ENCODE measurements at regions not wholly inside any gene's neighbourhood (a gene's known extent, or its start where the extent isn't known, plus 50 kb on each side); places are given as distances from the start of the nearest gene placed in this dataset.

DNA sequence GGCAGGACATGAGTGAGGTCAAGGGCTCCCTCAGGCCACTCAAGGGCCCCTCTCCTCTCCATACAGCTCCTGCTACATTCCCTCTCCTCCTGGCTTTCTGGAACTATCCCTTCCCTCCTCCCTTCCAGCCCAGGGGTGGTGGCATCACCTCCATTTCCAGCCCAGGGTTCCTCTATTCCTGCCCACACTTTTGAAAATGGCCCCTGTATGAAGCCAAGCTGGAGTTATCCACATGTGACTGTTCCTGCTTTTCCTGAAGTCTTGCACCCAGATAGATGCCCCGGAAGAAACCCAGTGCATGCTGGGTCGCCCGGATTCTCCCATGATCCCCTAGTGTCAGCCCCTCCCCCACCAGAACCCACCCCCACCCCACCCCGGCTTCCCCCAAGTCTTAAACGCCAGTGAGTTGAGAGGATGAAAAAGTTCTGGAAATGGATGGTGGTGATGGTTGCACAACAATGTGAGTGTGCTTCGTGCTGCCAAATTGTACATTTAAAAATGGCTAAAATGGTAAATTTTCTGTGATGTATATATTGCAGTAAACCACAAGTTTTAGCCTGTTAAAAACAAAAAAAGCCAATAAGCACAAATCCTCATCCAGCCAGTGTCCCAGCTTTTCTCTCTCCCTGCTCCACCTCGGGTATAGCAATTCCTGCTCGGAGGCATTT is 136.9 kb downstream of the SCARB1 start:
- DNase-seq = no peak

DNA sequence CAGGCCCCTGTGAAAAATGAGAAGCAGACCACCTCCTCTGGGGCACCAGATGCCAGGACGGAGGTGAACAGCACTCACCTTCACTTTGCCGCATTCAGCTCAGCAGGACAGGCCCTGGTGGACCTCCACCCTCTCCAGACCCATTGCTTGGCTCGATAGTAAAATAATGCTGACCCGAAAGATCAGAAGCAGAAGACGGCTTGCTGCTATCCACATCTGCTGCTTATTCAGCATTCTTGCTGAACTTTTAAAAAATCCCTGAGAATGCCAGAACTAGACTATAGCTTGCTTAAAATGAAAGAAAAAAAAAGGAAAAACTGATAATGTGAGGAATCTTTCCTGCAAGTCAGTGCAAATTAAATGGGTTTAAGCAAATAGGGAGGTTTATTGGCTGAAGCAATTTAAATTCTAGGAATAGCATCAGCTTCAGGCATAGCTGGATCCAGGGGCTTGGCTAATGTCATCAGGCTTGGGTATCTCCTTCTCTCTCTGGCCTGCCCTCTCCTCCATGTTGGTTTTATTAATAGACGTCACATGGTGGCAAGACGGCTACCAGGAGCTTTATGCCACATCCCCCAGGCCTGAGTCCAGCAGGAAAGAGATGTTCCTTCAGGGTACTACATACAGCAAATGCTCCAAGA is 137.9 kb downstream of the SCARB1 start:
- no peak for DNase-seq

DNA sequence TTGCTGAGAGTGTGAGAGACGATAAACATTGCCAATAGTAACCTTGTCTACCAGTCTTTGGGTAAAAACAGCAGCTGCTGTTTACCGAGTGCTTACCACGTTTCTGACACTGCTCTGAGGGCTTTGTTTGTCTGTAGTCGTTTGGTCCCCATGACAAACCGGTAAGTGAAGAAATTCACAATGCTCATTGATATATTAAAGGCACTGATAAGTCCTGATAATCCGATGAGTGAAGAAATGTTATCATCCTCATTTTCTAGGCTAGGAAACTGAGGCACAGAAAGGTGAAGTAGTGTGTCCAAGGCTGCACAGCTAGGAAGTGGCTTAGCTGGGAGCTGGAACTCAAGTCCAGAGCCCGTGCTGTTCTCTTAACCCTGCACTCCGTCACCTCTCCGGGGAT is 138.6 kb downstream of the SCARB1 start:
- DNase-seq = no peak

DNA sequence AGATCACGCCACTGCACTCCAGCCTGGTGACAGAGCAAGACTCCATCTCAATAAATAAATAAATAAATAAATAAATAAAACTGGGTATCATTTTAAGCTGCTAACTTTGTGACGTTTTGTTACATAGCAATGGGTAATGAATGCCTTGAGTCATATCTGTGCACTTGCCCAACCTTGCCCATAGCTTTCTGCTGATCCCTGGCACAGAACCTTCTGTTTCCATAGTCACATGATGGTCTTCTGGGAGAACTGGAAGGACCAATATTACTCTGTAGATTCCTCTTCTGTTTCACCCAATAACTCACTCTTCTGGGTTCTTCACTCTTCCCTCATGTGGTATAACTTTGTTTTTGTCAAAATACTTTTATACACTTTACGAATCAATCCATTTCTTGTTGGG is 140.8 kb downstream of the SCARB1 start:
- DNase-seq = no peak

DNA sequence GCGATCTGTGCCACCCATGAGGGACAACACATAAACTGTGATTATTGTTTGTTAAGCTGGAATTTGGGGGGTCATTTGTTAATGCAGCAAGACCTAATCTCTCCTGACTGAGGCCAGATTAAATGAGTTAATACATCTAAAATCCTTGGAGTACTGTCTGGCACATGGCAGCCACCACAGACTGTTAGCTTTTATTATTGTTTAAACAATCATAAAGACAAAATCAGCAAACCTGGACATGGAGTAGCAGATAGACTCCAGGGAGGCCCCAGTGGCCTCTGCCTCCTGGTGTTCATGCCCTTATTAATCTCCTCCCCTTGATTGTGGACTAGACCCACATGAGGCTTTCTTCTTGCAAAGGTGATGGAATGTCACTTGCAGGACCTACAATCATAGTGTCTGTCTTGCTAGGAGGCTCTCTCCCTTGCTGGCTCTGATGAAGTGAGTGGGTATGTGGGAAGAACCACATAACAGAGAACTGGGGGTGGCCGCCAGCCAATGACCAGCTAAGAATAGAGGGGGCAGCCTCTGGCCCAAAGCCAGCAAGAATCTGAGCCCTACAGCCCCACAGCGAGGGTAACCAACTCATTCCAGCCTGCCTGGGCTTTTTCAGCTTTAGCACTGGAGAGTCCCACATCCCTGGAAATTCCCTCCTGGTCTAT is 142.0 kb downstream of the SCARB1 start:
- no peak for DNase-seq

DNA sequence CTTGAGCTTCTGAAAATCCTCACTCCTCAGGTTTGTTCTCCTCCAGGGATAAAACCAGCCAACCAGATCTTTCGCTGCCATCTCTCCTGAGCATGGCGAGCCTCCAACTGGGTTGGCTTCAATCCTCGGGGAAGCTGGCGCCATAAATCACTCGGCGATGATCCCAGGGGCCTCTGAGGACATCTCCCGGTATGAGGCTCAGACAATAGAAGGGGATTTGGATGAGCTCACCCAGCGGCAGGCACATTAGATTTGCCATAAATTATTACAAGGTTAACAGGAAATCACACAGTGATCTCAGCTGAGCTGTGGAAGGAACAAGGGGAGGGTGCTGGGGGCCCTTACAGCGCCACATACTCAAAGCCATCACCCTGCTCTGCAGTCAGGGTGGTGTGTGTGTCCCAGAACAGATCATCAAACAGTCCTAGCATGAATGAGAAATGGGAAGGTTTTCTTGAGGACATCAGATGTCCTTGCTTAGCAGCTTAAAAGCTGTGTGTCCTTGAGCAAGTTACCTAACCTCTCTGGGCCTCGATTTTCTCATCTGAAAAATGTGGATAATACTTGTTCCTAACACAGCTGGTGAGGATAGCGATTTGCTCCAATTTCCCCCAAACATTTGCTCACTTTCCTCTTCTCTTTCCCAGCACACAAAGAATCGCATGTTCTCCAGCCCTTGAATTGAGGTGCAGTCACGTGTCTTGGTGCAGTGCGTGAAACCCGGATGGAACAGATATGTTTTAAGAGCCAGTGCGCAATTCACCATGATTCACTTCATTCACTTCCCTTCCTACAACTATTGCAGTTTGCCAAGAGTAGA is 142.8 kb downstream of the SCARB1 start:
- peak; percentile 73 for DNase-seq

DNA sequence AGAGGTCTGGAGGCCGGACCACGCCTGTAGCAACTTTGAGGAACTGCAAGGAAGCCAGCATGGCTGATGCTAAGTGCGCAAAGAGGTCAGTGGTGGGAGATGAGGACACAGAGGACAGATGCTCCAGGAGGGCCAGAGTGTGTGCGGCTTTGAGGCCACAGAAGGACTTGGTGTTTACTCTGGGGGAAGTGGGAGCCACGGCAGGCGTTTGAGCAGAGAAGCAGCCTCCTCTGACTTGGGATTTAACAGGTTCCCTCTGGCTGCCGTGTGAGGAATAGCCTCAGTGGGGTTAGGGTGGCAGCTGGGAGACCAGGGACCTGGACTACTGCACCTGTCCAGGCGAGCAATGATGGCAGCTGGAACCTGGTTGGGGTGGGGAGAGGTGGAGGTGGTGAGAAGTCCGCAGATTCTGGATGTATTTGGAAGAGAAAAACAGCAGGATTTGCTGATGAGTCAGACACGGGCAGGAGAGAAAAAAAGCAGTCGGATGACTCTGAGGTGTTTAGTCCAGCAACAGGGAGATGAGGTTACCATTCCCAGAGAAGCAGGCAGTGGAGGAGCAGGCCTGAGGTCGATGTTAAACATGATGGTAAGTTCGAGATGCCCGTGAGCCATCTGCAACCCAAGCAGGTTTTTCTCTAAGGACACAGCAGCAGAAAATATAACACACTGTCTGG is 143.5 kb downstream of the SCARB1 start:
- DNase-seq = peak; percentile 63

DNA sequence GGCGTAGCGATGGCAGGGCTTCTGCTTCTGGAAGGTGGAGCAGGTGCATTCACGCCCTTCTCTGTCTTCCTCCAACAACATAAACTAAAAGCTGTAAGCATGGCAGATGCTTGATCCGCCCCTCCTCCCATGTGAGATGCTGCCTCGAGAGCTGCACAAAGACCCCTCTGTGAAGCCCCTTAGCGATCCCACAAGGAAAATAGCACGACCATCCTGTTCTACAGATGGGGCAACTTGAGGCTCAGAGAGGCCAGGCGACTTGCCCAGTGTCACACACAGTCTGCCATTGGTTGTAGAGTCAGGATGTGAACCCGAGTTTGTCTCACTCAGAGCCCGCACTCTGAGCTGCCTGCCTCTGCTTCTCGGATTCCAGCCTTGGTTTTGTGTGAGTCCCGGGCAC is 144.4 kb downstream of the SCARB1 start:
- no peak for DNase-seq

DNA sequence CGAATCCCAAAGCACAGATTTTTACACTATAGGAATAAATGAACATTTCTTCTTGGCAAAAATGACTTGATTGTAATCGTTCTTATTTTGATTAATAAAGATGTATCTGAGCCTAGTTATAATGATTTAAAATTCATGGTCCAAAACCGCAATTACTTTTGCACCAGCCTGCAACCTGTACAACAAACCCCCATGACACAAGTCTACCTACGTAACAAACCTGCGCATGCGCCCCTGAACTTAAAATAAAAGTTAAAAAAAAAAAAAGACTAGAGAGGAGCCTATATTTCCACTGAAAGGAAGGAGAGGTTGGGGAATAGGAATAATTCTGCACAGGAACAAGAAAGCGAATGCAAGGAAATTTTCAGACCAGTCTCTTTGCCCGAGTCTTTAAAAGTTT is 145.2 kb downstream of the SCARB1 start:
- no peak for DNase-seq

DNA sequence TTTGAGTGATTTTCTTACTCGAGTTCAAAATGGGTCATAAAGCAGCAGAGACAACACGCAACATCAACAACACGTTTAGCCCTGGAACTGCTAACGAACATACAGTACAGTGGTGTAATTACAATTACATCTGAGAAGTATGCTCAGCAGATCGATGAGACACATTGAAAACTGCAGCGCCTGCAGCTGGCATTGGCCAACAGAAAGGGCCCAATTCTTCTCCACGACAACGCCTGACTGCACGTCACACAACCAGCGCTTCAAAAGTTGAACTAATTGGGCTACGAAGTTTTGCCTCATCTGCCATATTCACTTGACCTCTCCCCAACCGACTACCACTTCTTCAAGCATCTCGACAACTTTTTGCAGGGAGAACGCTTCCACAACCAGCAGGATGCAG is 145.6 kb downstream of the SCARB1 start:
- no peak for DNase-seq

DNA sequence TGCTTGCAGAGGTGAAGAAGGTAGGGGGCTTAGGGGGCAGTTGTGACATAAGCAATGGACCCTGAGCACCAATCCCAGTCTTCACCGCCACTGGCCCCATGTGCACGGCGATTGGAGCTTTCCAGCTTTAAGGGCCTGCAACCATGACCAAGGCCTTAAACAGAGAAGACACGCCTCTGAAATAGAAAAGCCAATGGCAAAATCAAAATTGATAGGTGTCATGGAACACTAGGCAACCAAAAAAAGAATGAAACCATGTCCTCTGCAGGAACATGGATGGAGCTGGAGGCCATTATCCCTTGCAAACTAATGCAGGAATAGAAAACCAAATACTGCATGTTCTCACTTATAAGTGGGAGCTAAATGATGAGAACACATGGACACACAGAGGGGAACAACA is 146.3 kb downstream of the SCARB1 start:
- DNase-seq = no peak

DNA sequence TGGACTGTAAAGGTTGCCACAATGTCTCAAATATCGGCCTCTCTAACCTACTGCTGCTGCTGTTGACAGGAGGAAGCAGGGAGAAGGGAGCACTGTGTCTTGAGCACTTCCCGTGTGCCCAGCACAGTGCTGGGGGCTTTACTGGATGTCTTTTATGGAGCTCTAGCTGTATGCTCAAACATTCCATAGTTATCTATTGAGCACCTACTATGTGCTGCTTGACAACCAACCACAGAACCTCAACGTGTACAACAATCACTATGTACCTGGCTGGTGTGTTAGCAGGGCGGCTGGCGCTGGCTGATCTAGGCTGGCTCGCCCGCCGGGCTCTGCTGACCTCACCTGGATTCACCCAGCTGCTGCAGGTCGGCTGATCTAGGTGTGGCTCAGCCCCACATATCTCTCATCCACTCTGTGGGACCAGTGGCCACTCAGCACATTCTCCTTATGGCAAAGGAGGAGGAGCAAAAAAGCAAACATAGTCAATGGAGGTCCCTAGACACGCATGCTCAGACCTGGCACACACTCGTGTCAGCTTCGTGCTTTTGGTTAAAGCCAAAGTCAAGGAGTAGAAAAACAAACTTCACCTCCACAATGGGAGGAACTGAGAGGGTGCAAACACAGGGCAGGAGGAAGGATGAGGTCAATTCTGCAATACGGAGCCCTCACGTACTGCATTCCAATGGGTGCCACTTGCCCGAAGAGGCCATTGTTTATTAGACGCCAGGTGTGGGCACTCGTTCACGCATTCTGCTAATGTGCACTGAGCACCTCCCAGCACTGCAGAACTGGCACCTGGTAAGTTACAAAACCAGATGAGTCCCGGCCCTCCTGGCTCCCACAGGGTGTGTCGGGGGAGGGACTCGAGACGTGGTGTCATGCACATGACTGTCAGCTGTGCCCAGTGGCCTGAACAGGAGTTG is 147.2 kb downstream of the SCARB1 start:
- peak; percentile 21 for DNase-seq

DNA sequence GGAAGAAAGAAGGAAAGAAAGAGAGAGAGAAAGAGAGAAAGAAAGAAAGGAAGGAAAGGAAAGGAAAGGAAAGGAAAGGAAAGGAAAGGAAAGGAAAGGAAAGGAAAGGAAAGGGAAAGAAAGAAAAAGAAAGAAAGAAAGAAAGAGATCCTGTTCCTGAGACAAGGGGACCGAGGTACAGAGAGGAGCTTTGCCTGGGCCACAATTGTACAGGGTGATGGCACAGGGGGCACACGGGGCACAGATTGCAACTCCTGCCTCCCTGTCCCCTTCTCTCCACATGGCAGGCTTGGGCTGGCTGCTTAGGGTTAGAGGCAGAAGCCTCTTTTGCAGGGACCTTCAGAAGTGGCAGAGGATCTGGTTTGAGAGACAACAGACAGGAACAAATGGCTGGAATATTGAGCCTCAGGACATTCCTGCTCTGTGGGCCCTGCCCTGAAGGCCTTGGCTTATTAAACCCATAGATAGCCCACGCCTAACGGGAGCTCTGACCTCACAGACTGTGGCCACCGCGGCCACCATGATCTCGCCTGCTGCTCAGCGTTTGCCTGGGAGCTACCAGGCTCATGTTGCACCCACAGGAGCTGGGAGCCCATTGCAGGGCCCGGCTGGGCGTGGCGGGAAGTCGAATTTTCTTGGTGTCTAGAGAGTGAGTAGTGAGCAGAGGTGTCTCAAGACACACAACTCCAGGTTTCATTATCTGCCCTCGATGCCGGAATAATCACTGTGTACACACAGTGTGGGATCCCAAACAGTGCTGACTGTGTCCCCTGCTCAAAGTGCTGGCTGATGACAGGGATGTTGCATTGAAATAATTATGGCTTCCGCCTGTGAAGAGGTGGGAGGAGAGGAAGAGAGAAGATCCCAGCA is 147.9 kb upstream of the NCOR2 start:
- DNase-seq = peak; percentile 38

DNA sequence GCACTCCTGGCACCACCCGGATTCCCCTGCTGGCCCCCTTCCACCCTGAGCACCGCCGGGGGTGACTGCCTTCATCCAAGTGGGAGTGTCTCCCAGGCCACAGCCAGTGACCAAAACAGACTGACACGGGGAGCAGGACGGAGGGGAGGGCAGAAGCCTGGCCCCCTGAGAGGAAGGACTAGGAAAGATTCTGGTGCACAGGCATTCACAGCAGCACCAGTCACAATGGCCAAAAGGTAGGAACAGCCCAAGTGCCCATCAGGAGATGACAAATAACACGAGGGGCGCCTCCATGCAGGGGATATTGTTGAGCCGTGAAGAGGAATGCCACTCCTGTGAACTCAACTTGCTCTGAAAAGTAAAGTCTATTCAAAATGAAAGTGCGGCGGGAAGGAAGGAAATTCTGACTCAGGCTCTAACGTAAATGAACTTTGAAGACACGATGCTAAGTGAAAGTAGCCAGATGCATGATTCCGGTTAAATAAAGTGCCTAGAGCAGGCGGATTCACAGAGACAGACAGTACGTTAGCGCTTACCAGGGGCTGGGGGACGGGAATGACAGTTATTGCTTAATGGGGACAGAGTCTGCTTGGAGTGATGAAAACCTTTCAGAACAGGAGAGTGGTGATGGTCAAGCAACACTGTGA is 146.1 kb upstream of the NCOR2 start:
- DNase-seq = peak; percentile 97

DNA sequence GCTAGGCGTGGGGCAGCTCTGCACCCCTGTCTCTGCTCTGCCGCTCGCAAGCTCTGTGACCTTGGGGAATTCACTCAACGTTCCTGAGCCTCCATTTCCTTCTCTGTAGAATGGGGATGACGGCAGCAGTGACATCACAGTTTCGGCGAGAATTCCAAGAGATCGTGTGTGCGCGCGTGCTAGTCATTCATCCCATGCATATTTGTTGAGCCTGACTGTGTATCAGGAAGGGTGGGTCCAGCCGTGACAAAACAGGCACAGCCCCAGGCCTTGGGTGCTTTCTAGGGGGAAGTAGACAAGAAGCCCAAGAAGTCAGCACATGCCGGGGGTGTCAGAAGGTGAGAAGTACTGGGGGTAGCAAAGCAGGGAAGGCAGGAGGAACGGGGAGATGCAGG is 145.6 kb upstream of the NCOR2 start:
- DNase-seq = peak; percentile 68

DNA sequence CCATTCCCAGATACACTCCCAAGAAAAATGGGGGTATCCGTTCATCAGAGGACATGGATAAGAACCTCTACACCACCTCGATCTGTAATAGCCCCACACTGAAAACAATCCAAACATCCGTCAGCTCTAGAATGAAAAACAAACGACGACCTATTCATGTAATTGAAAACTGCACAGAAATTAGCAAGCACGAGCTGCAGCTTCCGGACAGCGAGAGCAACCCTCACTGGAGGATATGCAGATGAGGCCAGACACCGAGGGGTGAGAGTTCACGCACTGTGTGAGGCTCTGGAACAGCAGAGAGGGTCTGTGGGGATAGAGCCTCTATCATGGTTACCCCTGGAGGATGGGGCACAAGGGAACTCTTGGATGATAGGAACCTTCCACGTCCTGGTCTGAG is 143.9 kb upstream of the NCOR2 start:
- no peak for DNase-seq

DNA sequence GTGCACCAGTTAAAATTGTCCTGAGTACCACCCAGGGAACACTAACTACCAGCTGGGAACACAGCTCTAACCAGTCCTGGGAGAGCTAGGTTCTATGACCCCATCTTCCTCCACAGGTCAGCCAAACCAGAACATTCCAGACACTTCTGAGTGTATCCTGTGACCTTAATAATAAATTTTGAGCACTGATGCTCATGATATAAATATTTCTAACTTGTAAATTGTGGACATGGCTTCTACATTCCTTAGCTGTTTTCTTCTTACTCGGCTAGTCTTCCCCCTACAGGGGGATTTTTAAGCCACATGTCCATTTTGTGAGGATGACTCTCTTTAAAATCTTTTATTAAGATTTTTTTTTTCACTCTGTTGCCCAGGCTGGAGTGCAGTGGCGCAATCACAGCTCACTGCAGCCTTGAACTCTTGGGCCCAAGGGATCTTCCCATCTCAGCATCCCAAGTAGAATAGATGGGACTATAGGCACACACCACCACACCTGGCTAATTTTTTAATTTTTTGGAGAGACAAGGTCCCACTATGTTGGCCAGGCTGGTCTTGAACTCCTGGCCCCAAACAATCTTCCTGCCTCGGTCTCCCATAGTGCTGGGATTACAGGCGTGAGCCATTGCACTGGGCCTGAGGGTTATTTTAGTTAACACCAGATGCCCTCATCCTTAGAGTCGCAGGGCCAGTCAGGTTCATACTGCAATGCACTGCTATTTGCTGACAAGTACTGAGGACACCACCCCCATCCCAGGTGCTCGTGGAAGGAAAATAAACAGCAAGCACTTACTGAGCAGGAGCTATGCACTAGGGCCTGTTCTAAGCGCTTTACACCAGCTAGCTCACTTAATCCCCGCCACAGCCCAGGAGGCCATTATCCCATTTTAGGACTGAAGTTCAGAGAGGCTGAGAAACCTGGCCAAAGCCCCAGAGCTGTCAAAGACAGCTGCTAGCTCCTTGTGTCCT is 142.6 kb upstream of the NCOR2 start:
- DNase-seq = no peak

DNA sequence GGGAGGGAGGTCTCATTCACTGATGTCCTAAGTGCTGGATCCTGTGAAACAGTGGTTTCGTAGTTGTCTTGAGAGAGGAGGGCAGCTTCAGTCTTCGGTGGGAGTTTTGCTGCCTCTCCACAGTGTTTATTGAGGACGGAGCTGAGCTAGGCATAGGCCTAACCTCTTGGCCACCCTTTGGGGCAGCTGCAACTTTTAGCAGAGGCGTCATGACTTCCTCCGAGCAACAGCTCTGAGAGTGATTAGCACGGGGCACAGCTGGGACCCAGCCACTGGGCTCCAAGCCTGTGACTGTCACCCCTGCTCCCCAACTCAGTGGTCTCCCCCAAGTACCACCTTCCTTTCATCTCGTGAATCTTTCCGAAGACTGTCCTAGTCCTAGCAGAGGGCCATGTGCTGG is 139.9 kb upstream of the NCOR2 start:
- DNase-seq = no peak

DNA sequence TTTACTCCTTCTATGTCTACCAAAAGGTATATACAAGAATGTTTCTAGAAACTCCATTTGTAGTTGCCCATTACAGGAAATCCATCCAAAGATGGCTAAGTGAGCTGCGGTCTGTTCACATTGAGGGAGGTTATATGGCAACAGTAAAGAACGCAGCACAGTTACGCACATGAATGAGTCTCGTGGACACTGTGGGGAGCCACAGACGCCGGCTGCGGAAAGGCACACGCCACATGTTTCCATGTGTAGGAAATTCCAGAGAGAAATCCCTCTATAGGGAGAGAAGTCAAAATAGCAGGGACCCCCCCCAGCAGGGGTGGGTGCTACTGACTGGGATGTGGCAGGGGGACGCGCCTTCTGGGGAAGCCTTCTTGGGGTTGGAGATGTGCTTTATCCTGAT is 139.0 kb upstream of the NCOR2 start:
- DNase-seq = no peak

Measured in MV-4-11 (cell line).